HG02642 (cell line): ENCODE measurements at regions not wholly inside any gene's neighbourhood (a gene's known extent, or its start where the extent isn't known, plus 50 kb on each side); places are given as distances from the start of the nearest gene placed in this dataset.

Experiments used
- ATAC-seq: cut with Tn5 transposase; IDR thresholded peaks from one replicate; pipeline ENCODE4 v1.9.1; 2021; ENCODE audit warnings: mild to moderate bottlenecking; ENCODE audit not compliant: unreplicated experiment, poor library complexity

- no peak for ATAC-seq
These were observed 139.3 kb upstream of the TMCC3 start for GRCh38 chr12:94789510-94790225.

DNA sequence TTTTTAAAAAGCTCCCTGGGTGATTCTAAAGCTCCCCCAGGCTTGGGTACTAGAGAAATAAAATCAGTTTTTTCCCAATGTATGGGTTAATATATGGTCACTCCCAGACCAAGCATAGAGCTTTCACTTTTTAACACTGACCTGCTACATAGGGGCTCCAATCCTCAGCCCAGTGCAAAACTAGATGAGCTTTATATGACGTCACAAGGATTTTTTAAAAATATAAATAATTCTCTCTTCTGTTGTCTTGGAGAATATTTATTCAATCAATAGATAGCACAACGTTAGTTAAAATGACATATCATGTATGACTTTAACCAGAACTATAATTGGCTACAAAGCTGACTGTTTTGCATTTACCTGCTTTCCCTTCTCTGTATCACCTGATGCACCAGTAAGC lies 137.9 kb upstream of the TMCC3 start:
- ATAC-seq = no peak

- ATAC-seq = no peak
These were observed 136.5 kb upstream of the TMCC3 start for GRCh38 chr12:94786906-94787305.

GRCh38 chr12:94783862-94784261 lies 133.5 kb upstream of the TMCC3 start:
- no peak for ATAC-seq

DNA sequence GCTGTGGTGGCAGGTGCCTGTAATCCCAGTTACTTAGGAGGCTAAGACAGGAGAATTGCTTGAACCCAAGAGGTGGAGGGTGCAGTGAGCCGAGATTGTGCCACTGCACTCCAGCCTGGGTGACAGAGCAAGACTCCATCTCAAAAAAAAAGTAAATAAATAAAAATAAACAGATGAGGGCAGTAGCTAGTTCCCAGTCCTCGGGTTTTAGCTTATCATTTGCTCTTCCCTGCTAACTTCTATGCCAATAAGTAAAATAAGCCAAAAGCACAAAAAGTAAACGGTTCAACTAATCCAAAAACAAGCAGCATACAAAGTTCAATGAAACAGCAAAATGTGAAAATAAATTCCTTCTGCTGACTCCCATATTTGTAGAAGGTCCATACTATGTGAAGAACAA lies 133.0 kb upstream of the TMCC3 start:
- ATAC-seq = no peak

DNA sequence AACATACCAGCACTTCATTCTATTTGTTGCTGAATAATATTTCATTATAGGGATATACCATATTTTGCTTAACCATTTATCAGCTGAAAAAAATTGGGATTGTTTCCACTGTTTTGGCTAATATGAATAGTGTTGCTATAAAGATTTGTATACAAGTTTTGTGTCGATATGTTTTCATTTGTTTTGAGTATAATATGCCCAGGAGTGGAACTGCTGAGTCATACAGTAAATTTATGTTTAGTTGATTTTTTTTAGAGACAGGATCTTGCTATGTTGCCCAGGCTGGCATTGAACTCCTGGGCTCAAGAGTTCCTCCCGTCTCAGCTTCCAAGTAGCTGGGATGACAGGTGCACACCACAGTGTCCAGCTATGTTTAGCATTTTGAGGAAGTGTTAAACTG lies 131.5 kb upstream of the TMCC3 start:
- ATAC-seq = no peak

GRCh38 chr12:94779485-94779884 lies 129.1 kb upstream of the TMCC3 start:
- no peak for ATAC-seq

- no peak for ATAC-seq
These were observed 127.6 kb upstream of the TMCC3 start for GRCh38 chr12:94777936-94778335.

DNA sequence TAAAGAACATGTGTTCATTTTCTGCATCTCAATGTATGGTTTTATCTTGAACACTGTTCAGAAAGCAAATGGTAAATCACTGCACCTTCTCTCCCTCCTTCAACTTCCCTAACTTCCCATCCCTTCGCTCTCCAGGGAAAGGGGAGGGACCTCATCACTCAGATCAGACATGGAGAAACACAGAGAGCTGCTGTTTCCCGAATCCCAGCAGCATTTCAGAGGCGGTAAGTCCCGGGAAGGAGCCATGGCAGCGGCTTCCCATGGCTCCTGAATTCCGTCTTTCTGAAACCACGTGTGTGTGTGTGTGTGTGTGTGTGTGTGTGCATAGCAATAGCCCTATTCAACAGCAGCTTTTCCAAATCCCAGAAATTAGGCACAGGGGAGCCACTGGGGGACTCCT lies 125.4 kb upstream of the TMCC3 start:
- no peak for ATAC-seq

DNA sequence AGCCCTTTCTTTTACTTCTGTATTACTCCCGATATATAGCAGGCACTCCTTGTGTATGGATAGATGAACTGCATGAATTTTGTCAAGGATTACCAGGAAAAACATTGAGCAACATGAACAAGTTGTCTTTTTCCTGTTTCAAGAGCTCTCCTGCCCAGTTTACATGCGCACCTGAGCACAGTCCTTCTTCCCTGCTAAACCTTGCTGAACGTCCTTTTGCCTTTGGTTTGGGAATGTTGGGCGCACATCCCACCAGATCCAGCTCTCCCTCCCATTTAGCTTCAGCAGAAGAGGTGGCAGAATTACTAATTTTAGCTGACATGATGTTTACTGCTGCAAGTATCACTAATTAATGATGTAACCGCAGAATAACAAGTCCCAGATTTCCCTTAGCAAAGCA lies 121.4 kb upstream of the TMCC3 start:
- no peak for ATAC-seq

DNA sequence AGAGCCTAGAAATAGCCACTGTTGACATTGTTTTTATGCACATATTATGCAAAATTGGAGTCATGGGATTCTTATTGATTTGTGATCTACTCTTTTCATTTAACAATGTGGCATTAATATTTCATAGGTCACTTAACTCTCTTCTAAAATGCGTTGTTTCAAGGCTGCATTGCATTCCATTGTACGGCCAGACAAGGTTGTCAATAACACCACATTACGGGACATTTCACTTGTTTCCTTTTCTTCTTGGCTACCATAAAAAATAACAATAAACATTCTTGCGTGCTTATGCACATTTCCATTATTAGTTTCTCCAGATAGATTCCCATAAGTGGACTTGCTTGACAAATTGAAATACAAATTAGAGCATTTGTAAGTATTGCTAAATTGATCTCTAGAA lies 120.8 kb upstream of the TMCC3 start:
- ATAC-seq = no peak

- no peak for ATAC-seq
These were observed 120.4 kb upstream of the TMCC3 start for GRCh38 chr12:94770791-94771190.

- no peak for ATAC-seq
These were observed 119.7 kb upstream of the TMCC3 start for GRCh38 chr12:94769776-94770759.

GRCh38 chr12:94769047-94769420 lies 118.7 kb upstream of the TMCC3 start:
- ATAC-seq = peak; percentile 85

- peak; percentile 47 for ATAC-seq
These were observed 118.2 kb upstream of the TMCC3 start for GRCh38 chr12:94768398-94769046.

DNA sequence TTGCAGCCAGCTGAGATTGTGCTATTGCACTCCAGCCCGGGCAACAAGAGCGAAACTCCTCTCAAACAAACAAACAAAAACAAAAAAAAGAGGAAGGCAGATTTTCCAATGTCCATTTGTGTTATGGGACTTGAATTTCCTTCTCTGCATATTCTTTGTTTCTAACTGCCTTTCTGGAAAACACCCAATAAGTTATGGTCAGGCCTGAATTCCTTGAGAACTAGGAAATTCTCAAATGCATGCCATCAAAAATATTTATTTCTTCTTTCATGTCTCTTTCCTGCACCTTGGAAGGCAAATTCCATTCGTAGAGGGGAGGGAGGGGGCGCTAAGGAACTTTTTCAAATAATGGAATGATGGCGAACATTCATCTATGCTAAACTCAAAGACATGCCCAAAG lies 117.6 kb upstream of the TMCC3 start:
- ATAC-seq = no peak

- ATAC-seq = no peak
These were observed 116.0 kb upstream of the TMCC3 start for GRCh38 chr12:94766397-94766796.

GRCh38 chr12:94763462-94763861 lies 113.1 kb upstream of the TMCC3 start:
- no peak for ATAC-seq

- ATAC-seq = peak; percentile 22
These were observed 112.6 kb upstream of the TMCC3 start for GRCh38 chr12:94762943-94763342.

DNA sequence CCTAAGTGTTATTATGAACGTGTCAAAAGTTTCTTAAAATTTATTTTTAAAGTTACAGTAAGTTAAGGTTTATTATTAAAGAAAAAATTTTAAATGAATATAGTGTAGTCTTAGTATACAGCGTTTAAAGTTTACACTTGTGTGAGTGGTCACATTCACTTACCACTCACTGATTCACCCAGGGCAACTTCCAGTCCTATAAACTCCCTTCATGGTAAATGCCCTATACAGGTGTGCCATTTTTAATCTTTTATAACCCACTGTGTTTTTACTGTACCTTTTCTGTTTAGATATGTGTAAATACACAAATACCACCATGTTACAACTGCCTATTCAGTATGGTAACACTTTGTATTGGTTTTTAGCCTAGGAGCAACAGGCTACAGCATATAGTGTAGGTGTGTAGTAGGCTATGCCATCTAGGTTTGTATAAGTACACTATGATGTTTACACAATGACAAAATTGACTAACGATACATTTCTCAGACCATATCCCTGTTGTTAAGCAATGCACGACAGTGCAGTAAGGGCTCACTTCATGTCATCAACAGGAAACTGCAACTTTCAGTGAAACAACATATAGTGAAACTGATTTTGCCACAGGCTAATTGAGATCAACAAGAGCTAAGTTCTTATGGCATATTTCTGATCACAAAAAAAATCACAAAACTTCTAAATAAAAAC lies 112.0 kb upstream of the TMCC3 start:
- peak; percentile 78 for ATAC-seq
